HFFc6 (cell line): ENCODE measurements at regions not wholly inside any gene's neighbourhood (a gene's known extent, or its start where the extent isn't known, plus 50 kb on each side); places are given as distances from the start of the nearest gene placed in this dataset.

Experiments used
- DNase-seq: peaks from one replicate; pipeline ENCODE4 v3.0.0-alpha.2; 2018
- H3K27ac Mint-ChIP-seq: 2 replicates; pipeline ENCODE4 v1.8.0; 2020; ENCODE audit warnings: mild to moderate bottlenecking, mixed read lengths
- H3K27me3 Mint-ChIP-seq: 2 replicates; pipeline ENCODE4 v1.8.0; 2021; ENCODE audit warnings: mild to moderate bottlenecking, moderate library complexity, mixed read lengths; ENCODE audit not compliant: insufficient read depth
- H3K36me3 Mint-ChIP-seq: 2 replicates; pipeline ENCODE4 v1.8.0; 2021; ENCODE audit warnings: low read depth, mixed read lengths
- H3K4me1 Mint-ChIP-seq: 2 replicates; pipeline ENCODE4 v1.8.0; 2020; ENCODE audit warnings: low read depth, mixed read lengths
- H3K4me3 Mint-ChIP-seq: 2 replicates; pipeline ENCODE4 v1.8.0; 2020; ENCODE audit warnings: mild to moderate bottlenecking, moderate library complexity, mixed read lengths
- H3K9me3 Mint-ChIP-seq: 2 replicates; pipeline ENCODE4 v1.8.0; 2020; ENCODE audit warnings: mild to moderate bottlenecking, mixed read lengths
- TF ChIP-seq, protein P1 (sequence below): fragments of 200-600 bp; sonication (generic); IDR thresholded peaks from 2 replicates; pipeline ENCODE4 v1.5.0; 2021; ENCODE audit warnings: antibody characterized with exemption, mild to moderate bottlenecking

DNA sequence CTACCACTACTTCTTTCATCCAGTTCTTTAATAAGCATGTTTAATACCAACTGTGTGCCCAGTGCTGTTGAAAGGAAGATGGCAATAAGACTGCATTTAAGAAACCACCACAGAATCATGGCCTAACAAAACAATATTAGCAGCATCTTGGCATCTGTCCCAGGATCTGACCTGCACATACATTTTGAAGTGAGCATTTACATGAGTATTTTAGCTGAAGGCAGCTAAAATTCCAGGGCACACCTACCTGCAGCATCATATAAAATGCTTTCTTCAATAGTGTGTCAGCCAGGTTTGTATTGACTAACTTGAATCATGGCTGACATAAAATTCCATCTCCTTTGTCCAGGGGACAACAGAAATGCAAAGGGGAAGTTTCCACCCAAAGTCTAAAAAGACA, 65.0 kb upstream of the ARHGAP5 start:
- Mint-ChIP-seq H3K4me3 (no peak overlapping the region), H3K27ac (no peak overlapping the region), H3K9me3 (no peaks in the 10 kb centered on the region), H3K36me3 (no peaks in the 10 kb centered on the region), H3K27me3 (peaks cover 18% of the 10 kb centered on the region), H3K4me1 (peaks cover 30% of the 10 kb centered on the region)
- no peak for DNase-seq
- TF ChIP-seq, protein P1, sequence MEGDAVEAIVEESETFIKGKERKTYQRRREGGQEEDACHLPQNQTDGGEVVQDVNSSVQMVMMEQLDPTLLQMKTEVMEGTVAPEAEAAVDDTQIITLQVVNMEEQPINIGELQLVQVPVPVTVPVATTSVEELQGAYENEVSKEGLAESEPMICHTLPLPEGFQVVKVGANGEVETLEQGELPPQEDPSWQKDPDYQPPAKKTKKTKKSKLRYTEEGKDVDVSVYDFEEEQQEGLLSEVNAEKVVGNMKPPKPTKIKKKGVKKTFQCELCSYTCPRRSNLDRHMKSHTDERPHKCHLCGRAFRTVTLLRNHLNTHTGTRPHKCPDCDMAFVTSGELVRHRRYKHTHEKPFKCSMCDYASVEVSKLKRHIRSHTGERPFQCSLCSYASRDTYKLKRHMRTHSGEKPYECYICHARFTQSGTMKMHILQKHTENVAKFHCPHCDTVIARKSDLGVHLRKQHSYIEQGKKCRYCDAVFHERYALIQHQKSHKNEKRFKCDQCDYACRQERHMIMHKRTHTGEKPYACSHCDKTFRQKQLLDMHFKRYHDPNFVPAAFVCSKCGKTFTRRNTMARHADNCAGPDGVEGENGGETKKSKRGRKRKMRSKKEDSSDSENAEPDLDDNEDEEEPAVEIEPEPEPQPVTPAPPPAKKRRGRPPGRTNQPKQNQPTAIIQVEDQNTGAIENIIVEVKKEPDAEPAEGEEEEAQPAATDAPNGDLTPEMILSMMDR = no peak

DNA sequence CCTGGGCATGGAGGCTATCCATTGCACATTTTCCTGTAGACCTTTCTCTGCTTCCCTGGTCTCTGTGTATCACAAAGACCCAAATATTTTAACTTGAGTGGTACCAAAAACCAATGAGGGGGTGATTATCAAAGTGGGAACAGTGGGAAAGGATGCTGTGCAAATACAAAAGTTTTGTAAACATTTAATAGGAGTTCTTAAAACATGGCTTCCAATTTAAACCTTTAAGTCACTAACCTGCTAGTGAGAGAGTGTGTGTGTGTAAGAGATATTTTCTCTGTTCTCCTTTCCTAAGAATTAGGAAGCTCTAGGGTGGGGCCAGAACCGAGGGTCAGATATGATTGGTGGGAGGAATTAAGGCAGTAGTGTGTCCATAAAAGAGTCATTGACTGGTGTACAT, 64.5 kb upstream of the ARHGAP5 start:
- peaks cover 27% of the 10 kb centered on the region for H3K4me1 Mint-ChIP-seq

DNA sequence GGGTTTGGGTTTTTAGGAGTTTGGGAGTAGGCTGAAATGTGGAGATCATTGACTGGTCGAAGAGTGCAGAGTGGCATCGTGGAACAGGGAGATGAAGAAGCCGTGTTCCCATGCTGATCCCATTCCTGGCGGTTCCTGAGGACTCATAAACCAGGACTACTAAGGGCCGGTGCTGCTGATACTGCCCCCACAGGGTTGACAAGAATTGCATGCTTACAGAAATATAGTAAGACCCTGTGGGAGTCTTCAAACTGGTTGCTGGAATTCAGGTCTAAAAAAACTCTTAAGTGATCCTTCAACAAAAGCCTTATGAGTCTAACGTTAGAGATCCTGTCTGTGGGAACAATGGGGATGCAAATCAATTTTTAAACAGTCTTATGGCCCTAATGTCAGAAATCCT, 64.0 kb upstream of the ARHGAP5 start:
- no peak overlapping the region for H3K4me3 Mint-ChIP-seq
- peaks cover 23% of the 10 kb centered on the region for H3K27me3 Mint-ChIP-seq
- H3K36me3 Mint-ChIP-seq = no peaks in the 10 kb centered on the region
- peaks cover 27% of the 10 kb centered on the region for H3K4me1 Mint-ChIP-seq
- TF ChIP-seq, protein P1 = peak; percentile 31
- no peak for DNase-seq
- no peak overlapping the region for H3K27ac Mint-ChIP-seq
- H3K9me3 Mint-ChIP-seq = no peaks in the 10 kb centered on the region

More for the DNA sequence above, 64.5 kb upstream of the ARHGAP5 start:
- no peak for DNase-seq
- TF ChIP-seq, protein P1 = no peak
- Mint-ChIP-seq H3K36me3 (no peaks in the 10 kb centered on the region), H3K9me3 (no peaks in the 10 kb centered on the region), H3K4me3 (no peak overlapping the region), H3K27me3 (peaks cover 21% of the 10 kb centered on the region), H3K27ac (no peak overlapping the region)

DNA sequence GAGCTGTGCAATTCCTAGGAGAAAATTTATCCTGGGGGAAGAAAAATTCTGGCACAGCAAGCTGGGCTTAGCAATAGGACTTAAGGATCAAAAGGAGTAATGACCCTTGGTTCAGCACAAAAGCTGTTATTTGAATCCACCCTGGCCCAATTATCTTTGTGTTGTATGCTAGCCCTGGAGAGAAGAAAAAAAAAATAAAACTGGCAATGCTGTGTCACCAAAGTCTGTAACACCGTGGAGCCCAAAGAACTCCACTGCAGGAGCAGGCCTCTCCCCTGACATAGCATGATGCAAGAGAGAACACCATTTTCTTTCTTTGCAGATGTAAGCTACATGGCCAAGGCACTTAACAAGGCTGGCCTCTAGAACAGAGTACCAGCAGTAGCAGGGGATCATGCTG, 63.0 kb upstream of the ARHGAP5 start:
- Mint-ChIP-seq H3K27ac (no peak overlapping the region), H3K4me1 (peaks cover 27% of the 10 kb centered on the region), H3K27me3 (peaks cover 27% of the 10 kb centered on the region), H3K4me3 (no peak overlapping the region), H3K9me3 (no peaks in the 10 kb centered on the region), H3K36me3 (no peaks in the 10 kb centered on the region)
- no peak for DNase-seq
- TF ChIP-seq, protein P1 = no peak

DNA sequence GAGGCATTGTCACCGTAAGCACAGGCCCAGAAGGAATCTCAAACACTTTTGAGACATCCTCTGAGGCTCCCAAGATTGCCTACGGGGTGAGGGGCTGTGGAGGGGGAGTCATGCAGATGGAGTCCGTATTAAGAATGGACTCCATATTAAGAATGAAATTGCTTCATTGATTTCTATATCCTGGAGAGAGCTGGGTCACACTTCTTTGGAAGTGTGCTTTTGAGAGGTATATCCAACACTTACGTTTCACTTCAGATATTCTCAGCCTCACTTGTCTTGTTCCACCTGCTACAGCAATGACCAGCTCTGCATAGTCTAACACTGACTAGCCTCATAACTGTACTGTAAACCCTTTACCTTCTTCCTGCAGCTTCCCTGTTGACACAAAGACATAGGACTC, 62.6 kb upstream of the ARHGAP5 start:
- DNase-seq = no peak
- Mint-ChIP-seq H3K27ac (no peak overlapping the region), H3K27me3 (peaks cover 29% of the 10 kb centered on the region), H3K4me1 (peaks cover 27% of the 10 kb centered on the region), H3K4me3 (no peak overlapping the region), H3K9me3 (no peaks in the 10 kb centered on the region), H3K36me3 (no peaks in the 10 kb centered on the region)
- TF ChIP-seq, protein P1 = no peak

DNA sequence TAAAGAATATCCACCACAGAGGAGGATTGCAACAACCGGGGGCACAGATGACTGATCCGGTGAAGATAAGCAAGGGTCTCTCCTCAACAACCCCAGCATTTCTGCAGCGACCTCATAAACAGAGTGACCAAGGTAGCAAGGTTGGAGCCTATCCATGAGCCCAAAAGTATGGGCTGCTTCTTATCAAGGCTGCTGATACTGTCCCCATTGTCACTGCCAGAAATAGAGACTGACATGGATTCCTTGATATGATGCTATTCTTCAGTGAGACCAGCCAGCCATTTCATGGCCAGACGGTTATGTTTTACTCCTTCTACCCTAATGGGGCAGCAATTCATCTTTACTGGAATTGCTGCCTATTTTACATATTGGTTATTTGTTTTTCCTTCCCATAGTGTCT, 61.9 kb upstream of the ARHGAP5 start:
- TF ChIP-seq, protein P1 = no peak
- Mint-ChIP-seq H3K4me3 (no peak overlapping the region), H3K27ac (no peak overlapping the region), H3K9me3 (no peaks in the 10 kb centered on the region), H3K27me3 (peaks cover 24% of the 10 kb centered on the region), H3K4me1 (peaks cover 21% of the 10 kb centered on the region), H3K36me3 (no peaks in the 10 kb centered on the region)
- no peak for DNase-seq
